H9 (cell line): ENCODE measurements at regions not wholly inside any gene's neighbourhood (a gene's known extent, or its start where the extent isn't known, plus 50 kb on each side); places are given as distances from the start of the nearest gene placed in this dataset.

Source experiments
- DNase-seq: peaks from one replicate; pipeline ENCODE4 v3.0.0-alpha.2; 2017
- H2AFZ ChIP-seq: one replicate; pipeline ENCODE4 v1.6.1; 2013; ENCODE audit warnings: mild to moderate bottlenecking, low read length, control low read depth, moderate library complexity
- H2AK5ac ChIP-seq: 2 replicates; pipeline ENCODE4 v1.6.1; 2013; ENCODE audit warnings: low read length, control low read depth, mixed read lengths; ENCODE audit not compliant: insufficient read length
- H2BK120ac ChIP-seq: one replicate; pipeline ENCODE4 v1.6.1; 2013; ENCODE audit warnings: low read depth, mild to moderate bottlenecking, low read length, control low read depth, inconsistent platforms; ENCODE audit not compliant: poor library complexity, severe bottlenecking
- H2BK12ac ChIP-seq: 2 replicates; pipeline ENCODE4 v1.6.1; 2013; ENCODE audit warnings: low read length, control low read depth, mixed read lengths, low read depth; ENCODE audit not compliant: insufficient read length
- H2BK15ac ChIP-seq: 2 replicates; pipeline ENCODE4 v1.6.1; 2013; ENCODE audit warnings: low read depth, low read length, control low read depth
- H2BK20ac ChIP-seq: one replicate; pipeline ENCODE4 v1.6.1; 2013; ENCODE audit warnings: low read depth, mild to moderate bottlenecking, low read length, control low read depth, inconsistent platforms; ENCODE audit not compliant: poor library complexity, severe bottlenecking
- H2BK5ac ChIP-seq: 2 replicates; pipeline ENCODE4 v1.6.1; 2013; ENCODE audit warnings: low read length, control low read depth, mixed read lengths; ENCODE audit not compliant: insufficient read length
- H3K14ac ChIP-seq: 2 replicates; pipeline ENCODE4 v1.6.1; 2013; ENCODE audit warnings: low read length, control low read depth; ENCODE audit not compliant: insufficient read depth
- H3K18ac ChIP-seq: 2 replicates; pipeline ENCODE4 v1.6.1; 2013; ENCODE audit warnings: low read depth, mild to moderate bottlenecking, mixed read lengths, low read length, control low read depth; ENCODE audit not compliant: insufficient read length
- H3K23ac ChIP-seq: 2 replicates; pipeline ENCODE4 v1.6.1; 2013; ENCODE audit warnings: low read length, control low read depth, mixed read lengths, low read depth; ENCODE audit not compliant: insufficient read length
- H3K23me2 ChIP-seq: 2 replicates; pipeline ENCODE4 v1.6.1; 2013; ENCODE audit warnings: low read depth, mild to moderate bottlenecking, mixed read lengths, low read length, control low read depth; ENCODE audit not compliant: insufficient read length, poor library complexity, severe bottlenecking
- H3K27ac ChIP-seq: 2 replicates; pipeline ENCODE4 v1.5.1; 2013; ENCODE audit warnings: low read length, control low read depth, mixed read lengths, low read depth; ENCODE audit not compliant: insufficient read length
- H3K27me3 ChIP-seq: 2 replicates; pipeline ENCODE4 v1.6.1; 2013; ENCODE audit warnings: low read length, control low read depth, inconsistent platforms; ENCODE audit not compliant: insufficient read depth
- H3K4ac ChIP-seq: 2 replicates; pipeline ENCODE4 v1.6.1; 2013; ENCODE audit warnings: low read depth, mild to moderate bottlenecking, control low read depth, inconsistent platforms, low read length, moderate library complexity
- H3K4me1 ChIP-seq: 2 replicates; pipeline ENCODE4 v1.6.1; 2013; ENCODE audit warnings: low read length, control low read depth, inconsistent platforms; ENCODE audit not compliant: insufficient read depth
- H3K4me2 ChIP-seq: 2 replicates; pipeline ENCODE4 v1.6.1; 2013; ENCODE audit warnings: low read length, control low read depth, mixed read lengths; ENCODE audit not compliant: insufficient read length, insufficient read depth
- H3K56ac ChIP-seq: 2 replicates; pipeline ENCODE4 v1.6.1; 2013; ENCODE audit warnings: low read depth, mild to moderate bottlenecking, mixed read lengths, low read length, control low read depth; ENCODE audit not compliant: insufficient read length
- H3K79me1 ChIP-seq: 2 replicates; pipeline ENCODE4 v1.6.1; 2013; ENCODE audit warnings: low read depth, mild to moderate bottlenecking, moderate library complexity, low read length, control low read depth, inconsistent platforms; ENCODE audit not compliant: insufficient read depth, poor library complexity, severe bottlenecking
- H3K79me2 ChIP-seq: 2 replicates; pipeline ENCODE4 v1.6.1; 2013; ENCODE audit warnings: low read length, control low read depth, inconsistent platforms; ENCODE audit not compliant: insufficient read depth
- H3K9ac ChIP-seq: 2 replicates; pipeline ENCODE4 v1.6.1; 2013; ENCODE audit warnings: low read length, control low read depth, mixed read lengths; ENCODE audit not compliant: insufficient read length; ENCODE audit errors: extremely low read depth
- H3K9me3 ChIP-seq: one replicate; pipeline ENCODE4 v1.6.1; 2013; ENCODE audit warnings: low read depth, low read length, inconsistent platforms; ENCODE audit not compliant: control insufficient read depth
- H3T11ph ChIP-seq: one replicate; pipeline ENCODE4 v1.6.1; 2013; ENCODE audit warnings: mild to moderate bottlenecking, low read length, control low read depth, inconsistent platforms
- H4K20me1 ChIP-seq: one replicate; pipeline ENCODE4 v1.6.1; 2013; ENCODE audit not compliant: control insufficient read depth, insufficient read length, insufficient read depth
- H4K5ac ChIP-seq: 2 replicates; pipeline ENCODE4 v1.6.1; 2013; ENCODE audit warnings: low read depth, mild to moderate bottlenecking, mixed read lengths, low read length, control low read depth; ENCODE audit not compliant: insufficient read length
- H4K8ac ChIP-seq: replicated peaks from 2 replicates; pipeline ENCODE4 v1.6.1; 2013; ENCODE audit warnings: low read length, control low read depth, mixed read lengths, low read depth; ENCODE audit not compliant: insufficient read length
- H4K91ac ChIP-seq: 2 replicates; pipeline ENCODE4 v1.6.1; 2013; ENCODE audit warnings: low read depth, mild to moderate bottlenecking, moderate library complexity, mixed read lengths, low read length, control low read depth; ENCODE audit not compliant: insufficient read length
- H3K27ac Mint-ChIP-seq, 3 experiments: 2 replicates in 2 of 3; 3 replicates in 1 of 3; pipeline ENCODE4 v1.8.0; 2020 to 2021; ENCODE audit warnings: mixed read lengths in 3 of 3, mild to moderate bottlenecking in 1 of 3, moderate library complexity in 1 of 3
- H3K27me3 Mint-ChIP-seq: 2 replicates; pipeline ENCODE4 v1.8.0; 2021; ENCODE audit warnings: low read depth, mild to moderate bottlenecking, moderate library complexity, mixed read lengths
- H3K36me3 Mint-ChIP-seq, 3 experiments: 2 replicates in 2 of 3; 3 replicates in 1 of 3; pipeline ENCODE4 v1.8.0; 2020 to 2021; ENCODE audit warnings: low read depth in 3 of 3, mixed read lengths in 3 of 3; ENCODE audit not compliant: insufficient read depth in 1 of 3
- H3K4me1 Mint-ChIP-seq, 2 experiments: 2 replicates each; pipeline ENCODE4 v1.8.0; 2020; ENCODE audit warnings: mixed read lengths in 2 of 2
- H3K4me3 Mint-ChIP-seq, 2 experiments: 2 replicates in 1 of 2; 3 replicates in 1 of 2; pipeline ENCODE4 v1.8.0; 2020 to 2021; ENCODE audit warnings: mild to moderate bottlenecking in 2 of 2, mixed read lengths in 2 of 2, moderate library complexity in 1 of 2
- H3K9me3 Mint-ChIP-seq, 2 experiments: 2 replicates in 1 of 2; 3 replicates in 1 of 2; pipeline ENCODE4 v1.8.0; 2020; ENCODE audit warnings: mild to moderate bottlenecking in 2 of 2, mixed read lengths in 2 of 2, moderate library complexity in 1 of 2
- CTCF ChIP-seq: fragments of 200-600 bp; sonication (generic); conservative IDR thresholded peaks from 3 replicates; pipeline ENCODE4 v1.8.0; 2021; ENCODE audit warnings: antibody characterized with exemption, mild to moderate bottlenecking
- WGBS: extraction: QIAGEN DNeasy Blood & Tissue Kit; methylation state at CpG from one replicate; pipeline ENCODE4 v1.1.7; 2013; ENCODE audit warnings: missing lambda C conversion rate, low lambda C conversion rate, mixed read lengths; ENCODE audit not compliant: insufficient read length; ENCODE audit errors: extremely low coverage; 5-methylcytosine and 5-hydroxymethylcytosine counted together

- Histone ChIP-seq H3K4ac (no peak overlapping the region), H2BK15ac (no peak overlapping the region), H3K79me2 (no peaks in the 10 kb centered on the region), H2BK120ac (no peak overlapping the region), H4K8ac (no peak overlapping the region), H4K5ac (no peak overlapping the region), H3K4me1 (peaks cover 4% of the 10 kb centered on the region; the same call in 1 of the 2 replicates), H2AFZ (no peak overlapping the region), H2AK5ac (no peak overlapping the region), H3K14ac (no peak overlapping the region), H3K23ac (no peak overlapping the region), H3K4me2 (no peak overlapping the region), H2BK12ac (no peak overlapping the region), H3T11ph (no peak overlapping the region), H4K91ac (no peak overlapping the region), H3K56ac (no peak overlapping the region), H2BK20ac (no peak overlapping the region), H3K23me2 (no peaks in the 10 kb centered on the region), H3K9me3 (no peaks in the 10 kb centered on the region), H3K18ac (no peak overlapping the region), H4K20me1 (no peaks in the 10 kb centered on the region), H3K9ac (no peak overlapping the region), H3K79me1 (no peaks in the 10 kb centered on the region), H3K27ac (no peak overlapping the region), H2BK5ac (no peak overlapping the region), H3K27me3 (no peaks in the 10 kb centered on the region)
- no peaks in the 10 kb centered on the region; the same call in none of the 2 replicates for H3K27me3 Mint-ChIP-seq
- no CpG with 5 or more reads among the region's 6 CpGs for WGBS
- H3K36me3 Mint-ChIP-seq: no peaks in the 10 kb centered on the region; a peak in 1 of 7 replicates
- peaks cover 8 to 13% of the 10 kb centered on the region in 2 experiments; a peak in 3 of 4 replicates for H3K4me1 Mint-ChIP-seq
- H3K4me3 Mint-ChIP-seq: no peak overlapping the region
- H3K9me3 Mint-ChIP-seq: peaks cover 5 to 7% of the 10 kb centered on the region in 2 experiments; a peak in 3 of 5 replicates
- no peak for TF ChIP-seq CTCF
- no peak overlapping the region; a peak in 1 of 7 replicates for H3K27ac Mint-ChIP-seq
- DNase-seq: no peak
These were observed 290.8 kb downstream of the DYSF start for GRCh38 chr2:71743995-71744675.
